ENCODE measurements at regions not wholly inside any gene's neighbourhood (a gene's known extent, or its start where the extent isn't known, plus 50 kb on each side); places are given as distances from the start of the nearest gene placed in this dataset.

DNA sequence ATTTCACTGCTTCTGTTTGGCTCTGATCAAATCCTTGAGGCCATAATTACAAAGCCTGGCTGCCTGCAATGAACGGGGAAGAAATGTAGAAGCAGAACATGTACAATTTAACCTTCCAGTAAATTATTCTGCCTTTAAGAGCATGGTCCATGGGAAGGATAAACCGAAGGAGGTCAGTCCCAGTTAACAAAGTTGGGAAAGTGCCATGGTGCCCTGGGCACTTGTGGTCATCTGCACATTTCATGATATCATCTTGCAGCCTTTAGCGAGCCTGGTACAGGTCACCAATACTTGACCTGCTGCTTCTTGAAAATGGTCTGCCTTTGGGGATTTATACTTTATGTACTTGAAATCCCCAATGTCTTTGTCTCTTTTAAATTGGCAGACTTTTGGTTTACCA lies 175.9 kb upstream of the KITLG start:
- Histone ChIP-seq H3K36me3 (no peaks in the 10 kb centered on the region), H3K27me3 (no peaks in the 10 kb centered on the region), H3K4me1 (ENCODE audit: control insufficient read depth in 1 of 2, insufficient read depth in 1 of 2, low read depth in 1 of 2, low read length in 1 of 2) (no peaks in the 10 kb centered on the region), H3K27ac (no peak overlapping the region), H3K9me3 (no peaks in the 10 kb centered on the region), H3K4me3 (ENCODE audit: low read depth in 1 of 2, low read length in 1 of 2) (no peak overlapping the region)
- TF ChIP-seq CTCF (IDR thresholded peaks at IDR 0.05), result no peak

- Histone ChIP-seq H3K27me3 (no peaks in the 10 kb centered on the region), H3K36me3 (no peaks in the 10 kb centered on the region), H3K4me1 (ENCODE audit: control insufficient read depth in 1 of 2, insufficient read depth in 1 of 2, low read depth in 1 of 2, low read length in 1 of 2) (no peaks in the 10 kb centered on the region), H3K9me3 (no peaks in the 10 kb centered on the region), H3K4me3 (ENCODE audit: low read depth in 1 of 2, low read length in 1 of 2) (no peak overlapping the region), H3K27ac (no peak overlapping the region)
- TF ChIP-seq CTCF (IDR thresholded peaks at IDR 0.05), result no peak
Observed at GRCh38 chr12:88753707-88754106, 173.4 kb upstream of the KITLG start.

DNA sequence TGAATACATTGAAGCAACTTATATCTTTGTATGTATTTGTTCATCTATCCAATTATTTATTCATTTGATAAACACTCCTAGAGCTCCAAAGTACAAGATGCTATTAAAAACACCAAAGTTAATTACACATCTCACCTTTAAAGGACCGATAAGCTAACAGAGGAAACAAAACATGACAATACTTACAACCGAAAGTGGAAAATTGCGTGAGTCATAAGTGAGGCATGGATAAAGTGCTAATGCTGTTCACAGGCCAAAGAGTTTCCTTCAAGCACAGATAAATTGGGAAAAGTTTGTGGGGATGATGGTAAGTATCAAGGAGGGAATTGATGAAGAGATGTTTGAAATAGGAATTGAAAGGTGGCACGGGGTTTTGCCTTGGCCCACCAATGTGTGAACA lies 172.8 kb upstream of the KITLG start:
- no peaks in the 10 kb centered on the region for H3K36me3 ChIP-seq
- no peak for TF ChIP-seq CTCF (IDR thresholded peaks at IDR 0.05)
- no peak overlapping the region for H3K4me3 ChIP-seq (ENCODE audit: low read depth in 1 of 2, low read length in 1 of 2)
- H3K27me3 ChIP-seq, result no peaks in the 10 kb centered on the region
- H3K4me1 ChIP-seq (ENCODE audit: control insufficient read depth in 1 of 2, insufficient read depth in 1 of 2, low read depth in 1 of 2, low read length in 1 of 2), result no peaks in the 10 kb centered on the region
- H3K27ac ChIP-seq, result no peak overlapping the region
- H3K9me3 ChIP-seq, result no peaks in the 10 kb centered on the region

GRCh38 chr12:88752183-88752582 lies 171.9 kb upstream of the KITLG start:
- no peak overlapping the region for H3K4me3 ChIP-seq (ENCODE audit: low read depth in 1 of 2, low read length in 1 of 2)
- H3K36me3 ChIP-seq, result no peaks in the 10 kb centered on the region
- no peaks in the 10 kb centered on the region for H3K9me3 ChIP-seq
- H3K4me1 ChIP-seq (ENCODE audit: control insufficient read depth in 1 of 2, insufficient read depth in 1 of 2, low read depth in 1 of 2, low read length in 1 of 2), result no peaks in the 10 kb centered on the region
- no peak for TF ChIP-seq CTCF (IDR thresholded peaks at IDR 0.05)
- no peaks in the 10 kb centered on the region for H3K27me3 ChIP-seq
- H3K27ac ChIP-seq, result no peak overlapping the region

DNA sequence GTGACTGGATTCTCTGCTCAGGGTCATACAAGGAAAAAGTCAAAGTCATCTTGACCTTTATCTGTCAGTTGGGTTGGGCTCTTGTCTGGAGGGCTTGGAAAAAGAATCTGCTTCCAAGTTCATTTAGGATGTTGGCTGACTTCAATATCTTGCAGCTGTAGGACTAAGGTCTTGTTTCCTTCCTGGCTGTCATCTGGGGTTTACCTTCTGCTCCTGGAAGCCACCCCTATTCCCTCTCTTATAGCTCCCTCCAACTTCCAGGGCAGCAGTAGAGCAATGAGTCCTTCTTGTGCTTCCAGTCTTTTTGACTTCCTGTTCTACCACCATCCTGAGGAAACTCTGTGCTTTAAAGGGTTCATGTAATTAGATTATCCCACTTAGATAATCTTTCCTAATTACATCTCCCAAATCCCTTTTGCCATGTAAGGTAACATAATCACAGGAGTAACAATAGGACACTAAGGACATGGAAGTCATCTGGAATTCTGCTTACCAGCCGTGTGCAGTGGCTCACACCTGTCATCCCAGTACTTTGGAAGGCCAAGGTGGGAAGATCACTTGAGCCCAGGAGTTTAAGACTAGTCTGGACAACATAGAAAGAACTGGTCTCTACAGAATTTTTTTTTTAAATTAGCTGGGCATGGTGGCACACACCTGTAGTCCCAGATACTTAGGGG lies 170.7 kb upstream of the KITLG start:
- Histone ChIP-seq H3K9me3 (no peaks in the 10 kb centered on the region), H3K27ac (no peak overlapping the region), H3K36me3 (no peaks in the 10 kb centered on the region), H3K4me1 (ENCODE audit: control insufficient read depth in 1 of 2, insufficient read depth in 1 of 2, low read depth in 1 of 2, low read length in 1 of 2) (no peaks in the 10 kb centered on the region), H3K27me3 (no peaks in the 10 kb centered on the region), H3K4me3 (ENCODE audit: low read depth in 1 of 2, low read length in 1 of 2) (no peak overlapping the region)
- no peak for TF ChIP-seq CTCF (IDR thresholded peaks at IDR 0.05)
